HepG2 (cell line): ENCODE measurements at regions not wholly inside any gene's neighbourhood (a gene's known extent, or its start where the extent isn't known, plus 50 kb on each side); places are given as distances from the start of the nearest gene placed in this dataset.

ENCODE experiments used
- ATAC-seq: fragments of 200-7000 bp; cut with Tn5 transposase; 3 replicates; pipeline ENCODE4 v1.9.1; 2020; ENCODE audit warnings: mild to moderate bottlenecking, moderate library complexity
- BruUV-seq: library from RNA; stranded (reverse); fragments of 400-500 nt; replicated peaks from 2 replicates; lab custom pipeline; 2021; lab: Mats Ljungman, UMichigan
- CTCF ChIA-PET: fragments of 300-600 bp; formaldehyde crosslinking; extraction: SDS; loops from one replicate; lab custom pipeline; 2021; ENCODE audit warnings: low total read pairs, inconsistent platforms, low intra/inter-chr PET ratio; lab: Yijun Ruan, JAX
- POLR2A ChIA-PET: fragments of 350-600 bp; sonication (Branson Sonifier 250); formaldehyde crosslinking; loops from one replicate; lab custom pipeline; 2020; ENCODE audit warnings: antibody characterized with exemption, inconsistent platforms; lab: Yijun Ruan, JAX
- DNase-seq: peaks from one replicate; pipeline ENCODE4 v3.0.0-alpha.2; 2015; ENCODE audit warnings: low spot score
- FAIRE-seq: peaks from 3 replicates; lab custom pipeline; 2011; peaks lifted over from hg19 to GRCh38; lab: Jason Lieb, UNC
- H2AFZ ChIP-seq: one replicate; pipeline ENCODE4 v1.6.1; 2011; ENCODE audit warnings: low read length, inconsistent platforms
- H3K27ac ChIP-seq: fragments of 300-600 bp; 3 replicates; pipeline ENCODE4 v1.8.0; 2011; ENCODE audit warnings: mixed run types, mild to moderate bottlenecking, mixed read lengths, low read length, inconsistent platforms; ENCODE audit not compliant: insufficient read depth; ENCODE audit errors: extremely low read length
- H3K27me3 ChIP-seq, 2 experiments: fragments of 200-600 bp in 1 of 2; 2 replicates in 1 of 2; 3 replicates in 1 of 2; pipeline versions ENCODE4 v1.6.0 to v1.8.0; 2011; ENCODE audit warnings: low read length in 2 of 2, mild to moderate bottlenecking in 2 of 2, moderate library complexity in 2 of 2, inconsistent platforms in 1 of 2; ENCODE audit not compliant: insufficient read depth in 2 of 2, control insufficient read depth in 1 of 2
- H3K36me3 ChIP-seq, 2 experiments: fragments of 200-600 bp in 1 of 2; replicated peaks in 1 of 2; 2 replicates in 1 of 2; 3 replicates in 1 of 2; pipeline versions ENCODE4 v1.5.1 to v1.8.0; 2011; ENCODE audit warnings: low read length in 2 of 2, inconsistent platforms in 1 of 2; ENCODE audit not compliant: insufficient read depth in 2 of 2, control insufficient read depth in 1 of 2
- H3K4me1 ChIP-seq: 2 replicates; pipeline ENCODE4 v1.5.1; 2012; ENCODE audit warnings: low read length, inconsistent platforms; ENCODE audit not compliant: insufficient read depth
- H3K4me2 ChIP-seq: 2 replicates; pipeline ENCODE4 v1.6.0; 2011; ENCODE audit warnings: low read depth, low read length, inconsistent platforms
- H3K4me3 ChIP-seq, 3 experiments: fragments of 200-600 bp in 1 of 3; sonication (generic), shearing (Covaris generic) in 1 of 3; replicated peaks in 1 of 3; 2 replicates each; pipeline ENCODE4 v1.5.1; 2011 to 2016; ENCODE audit warnings: low read length in 3 of 3, inconsistent platforms in 2 of 3, low read depth in 2 of 3, mild to moderate bottlenecking in 2 of 3, control low read depth in 1 of 3, mixed read lengths in 1 of 3; ENCODE audit not compliant: insufficient read depth in 1 of 3
- H3K79me2 ChIP-seq: one replicate; pipeline ENCODE4 v1.6.1; 2011; ENCODE audit warnings: low read length, inconsistent platforms; ENCODE audit not compliant: insufficient read depth
- H3K9ac ChIP-seq: 2 replicates; pipeline ENCODE4 v1.6.0; 2011; ENCODE audit warnings: mild to moderate bottlenecking, low read depth, low read length, inconsistent platforms; ENCODE audit not compliant: insufficient read depth
- H3K9me3 ChIP-seq: 2 replicates; pipeline ENCODE4 v1.5.1; 2012; ENCODE audit warnings: mild to moderate bottlenecking, low read length
- H4K20me1 ChIP-seq: 2 replicates; pipeline ENCODE4 v1.6.0; 2011; ENCODE audit warnings: inconsistent platforms, mild to moderate bottlenecking, low read length, moderate library complexity; ENCODE audit not compliant: insufficient read depth
- ASH2L ChIP-seq: fragments of 300-600, 200-600 bp; sonication (generic); IDR thresholded peaks from 2 replicates; pipeline ENCODE4 v1.7.0; 2017; ENCODE audit warnings: low read depth, mild to moderate bottlenecking, moderate library complexity, mixed read lengths, low read length; ENCODE audit not compliant: insufficient read length
- CSRNP2 ChIP-seq: sonication (generic); formaldehyde crosslinking; conservative IDR thresholded peaks from 2 replicates; pipeline ENCODE4 v1.8.0; 2022; ENCODE audit warnings: low read depth, missing genetic modification reagents
- HNF4A ChIP-seq: sonication (generic); formaldehyde crosslinking; IDR thresholded peaks from 2 replicates; pipeline ENCODE4 v1.4.0; 2020; ENCODE audit warnings: missing genetic modification reagents
- NFAT5 ChIP-seq: sonication (generic); formaldehyde crosslinking; IDR thresholded peaks from 2 replicates; pipeline ENCODE4 v1.4.0; 2020; ENCODE audit warnings: missing genetic modification reagents
- REPIN1 ChIP-seq: sonication (generic); formaldehyde crosslinking; IDR thresholded peaks from 2 replicates; pipeline ENCODE4 v1.8.0; 2022; ENCODE audit warnings: missing genetic modification reagents, low read depth, mild to moderate bottlenecking, borderline replicate concordance
- ZBTB25 ChIP-seq: IDR thresholded peaks from 2 replicates; pipeline ENCODE4 v1.6.1; 2018; ENCODE audit warnings: missing genetic modification reagents
- ZNF18 ChIP-seq: sonication (generic); formaldehyde crosslinking; IDR thresholded peaks from 2 replicates; pipeline ENCODE4 v1.8.0; 2022; ENCODE audit warnings: mild to moderate bottlenecking, missing genetic modification reagents; ENCODE audit not compliant: insufficient replicate concordance
- ZNF674 ChIP-seq: sonication (generic); formaldehyde crosslinking; IDR thresholded peaks from 2 replicates; pipeline ENCODE4 v1.5.0; 2020; ENCODE audit warnings: low read depth, mild to moderate bottlenecking, missing genetic modification reagents
- ZNF780A ChIP-seq: sonication (generic); formaldehyde crosslinking; IDR thresholded peaks from 2 replicates; pipeline ENCODE4 v1.8.0; 2022; ENCODE audit warnings: mild to moderate bottlenecking, missing genetic modification reagents, moderate library complexity
- WGBS: methylation state at CpG from one replicate; pipeline ENCODE4 v1.1.6; 2017; ENCODE audit warnings: low lambda C conversion rate; 5-methylcytosine and 5-hydroxymethylcytosine counted together
- in situ Hi-C: cut with HindIII; loops from 2 replicates; pipeline ENCODE4 v1.10.0; 2017; ENCODE audit warnings: low pct_unique_long_range_greater_than_20kb; ENCODE audit not compliant: extremely low pct_ligation_motif_present
- intact Hi-C: fragments of 100-400 bp; cut with micrococcal nuclease; formaldehyde crosslinking; loops from one replicate; pipeline ENCODE4 v1.10.0; 2022; ENCODE audit not compliant: unreplicated experiment

GRCh38 chr14:48690349-48690748 lies 895.8 kb downstream of the RPS29 start (continued):
- TF ChIP-seq ZNF18 (CRISPR knock-in tag): no peak
- no peak for TF ChIP-seq ZNF674 (CRISPR knock-in tag)

GRCh38 chr14:48686650-48687049 lies 899.5 kb downstream of the RPS29 start:
- H3K4me3 ChIP-seq: no peak overlapping the region
- DNase-seq (no peak), FAIRE-seq (no peak), ATAC-seq (no peak)
- no peak overlapping the region for H3K9ac ChIP-seq
- WGBS: 3% methylated on average over 3 of the region's 3 CpGs
- H3K4me2 ChIP-seq: no peak overlapping the region
- H2AFZ ChIP-seq: no peak overlapping the region
- no peaks in the 10 kb centered on the region for H3K4me1 ChIP-seq
- H3K9me3 ChIP-seq: peaks cover 5% of the 10 kb centered on the region
- no peaks in the 10 kb centered on the region for H3K79me2 ChIP-seq
- no TSS peak for BruUV-seq
- in situ Hi-C loops (no loop called here), intact Hi-C loops (no loop called here)
- no peaks in the 10 kb centered on the region for H4K20me1 ChIP-seq
- H3K27ac ChIP-seq: no peak overlapping the region
- POLR2A ChIA-PET: no interaction called here
- H3K27me3 ChIP-seq: no peaks in the 10 kb centered on the region
- H3K36me3 ChIP-seq: no peaks in the 10 kb centered on the region
- CTCF ChIA-PET: no interaction called here
- TF ChIP-seq NFAT5 (CRISPR knock-in tag) (no peak), CSRNP2 (CRISPR knock-in tag) (no peak), ASH2L (no peak), ZNF780A (no peak), ZBTB25 (CRISPR knock-in tag) (no peak), HNF4A (CRISPR knock-in tag) (no peak), REPIN1 (no peak)
